ENCODE measurements at regions not wholly inside any gene's neighbourhood (a gene's known extent, or its start where the extent isn't known, plus 50 kb on each side); places are given as distances from the start of the nearest gene placed in this dataset.

DNA sequence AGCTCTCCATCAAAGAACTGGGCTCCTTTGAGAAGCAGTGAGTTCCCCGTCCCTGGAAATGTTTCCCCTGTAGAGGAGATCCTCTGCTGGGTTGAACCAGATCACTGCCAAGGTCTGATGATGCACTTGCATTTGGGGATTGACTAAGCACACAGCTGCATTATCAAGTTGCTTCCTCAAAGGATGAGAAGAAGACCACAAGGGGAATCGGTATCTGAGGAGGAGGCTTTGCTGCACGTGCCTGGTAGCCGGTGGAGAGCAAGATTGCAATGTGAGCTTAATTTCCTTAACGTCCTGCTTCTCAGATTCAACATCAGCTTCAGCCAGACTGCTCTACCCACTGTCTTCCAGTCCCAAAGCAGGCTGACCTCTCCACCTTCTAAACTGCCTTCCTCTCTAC is 128.8 kb upstream of the STMND1 start:
- intact Hi-C loops (cut with DNase I): no loop called here
- WGBS: 94% methylated on average over 5 of the region's 5 CpGs

DNA sequence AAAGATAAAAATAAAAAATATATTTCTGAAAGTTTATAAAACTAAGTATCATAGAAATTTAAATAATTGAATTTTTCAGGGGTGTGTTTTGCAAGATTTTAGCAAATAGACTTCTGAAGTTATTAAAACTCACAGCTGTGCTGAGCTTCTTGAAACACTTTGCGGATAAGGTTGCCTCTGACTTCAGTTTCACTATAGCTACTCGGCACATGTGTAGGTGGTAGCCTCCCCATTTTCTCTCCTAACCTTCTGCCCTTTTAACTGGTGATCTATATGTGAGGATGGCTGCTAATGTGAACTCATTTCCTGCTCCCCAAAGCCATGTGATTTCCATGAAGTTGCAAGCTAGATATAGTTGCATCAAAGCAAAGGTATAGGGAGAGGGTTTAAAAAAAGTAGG is 129.3 kb upstream of the STMND1 start:
- Histone ChIP-seq H3K4me1 (peaks cover 0 to 15% (median 3%) of the 10 kb centered on the region in 4 donors), H3K36me3 (no peaks in the 10 kb centered on the region), H3K9me3 (no peaks in the 10 kb centered on the region), H3K4me3 (no peak overlapping the region), H3K27ac (replicated peaks in 1 of 4) (no peak overlapping the region), H3K27me3 (no peaks in the 10 kb centered on the region)
- intact Hi-C loops (cut with DNase I): no loop called here
- WGBS: 93% methylated on average over 2 of the region's 2 CpGs
- DNase-seq (ENCODE audit: extremely low spot score): no peak
- TF ChIP-seq POLR2AphosphoS5 (IDR thresholded peaks at IDR 0.05) (no peak), EP300 (IDR thresholded peaks at IDR 0.05) (no peak), POLR2A (IDR thresholded peaks at IDR 0.05; ENCODE audit: low read depth) (no peak)
- TF ChIP-seq, protein P1, sequence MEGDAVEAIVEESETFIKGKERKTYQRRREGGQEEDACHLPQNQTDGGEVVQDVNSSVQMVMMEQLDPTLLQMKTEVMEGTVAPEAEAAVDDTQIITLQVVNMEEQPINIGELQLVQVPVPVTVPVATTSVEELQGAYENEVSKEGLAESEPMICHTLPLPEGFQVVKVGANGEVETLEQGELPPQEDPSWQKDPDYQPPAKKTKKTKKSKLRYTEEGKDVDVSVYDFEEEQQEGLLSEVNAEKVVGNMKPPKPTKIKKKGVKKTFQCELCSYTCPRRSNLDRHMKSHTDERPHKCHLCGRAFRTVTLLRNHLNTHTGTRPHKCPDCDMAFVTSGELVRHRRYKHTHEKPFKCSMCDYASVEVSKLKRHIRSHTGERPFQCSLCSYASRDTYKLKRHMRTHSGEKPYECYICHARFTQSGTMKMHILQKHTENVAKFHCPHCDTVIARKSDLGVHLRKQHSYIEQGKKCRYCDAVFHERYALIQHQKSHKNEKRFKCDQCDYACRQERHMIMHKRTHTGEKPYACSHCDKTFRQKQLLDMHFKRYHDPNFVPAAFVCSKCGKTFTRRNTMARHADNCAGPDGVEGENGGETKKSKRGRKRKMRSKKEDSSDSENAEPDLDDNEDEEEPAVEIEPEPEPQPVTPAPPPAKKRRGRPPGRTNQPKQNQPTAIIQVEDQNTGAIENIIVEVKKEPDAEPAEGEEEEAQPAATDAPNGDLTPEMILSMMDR (IDR thresholded peaks at IDR 0.05): no peak

More for the DNA sequence above, 128.8 kb upstream of the STMND1 start:
- no peak overlapping the region for H3K4me3 ChIP-seq
- H3K27ac ChIP-seq (replicated peaks in 1 of 4): no peak overlapping the region
- H3K9me3 ChIP-seq: no peaks in the 10 kb centered on the region
- no peak for DNase-seq (ENCODE audit: extremely low spot score)
- TF ChIP-seq POLR2A (IDR thresholded peaks at IDR 0.05; ENCODE audit: low read depth) (no peak), EP300 (IDR thresholded peaks at IDR 0.05) (no peak), POLR2AphosphoS5 (IDR thresholded peaks at IDR 0.05) (no peak)
- TF ChIP-seq, protein P1 (IDR thresholded peaks at IDR 0.05): no peak
- peaks cover 0 to 15% (median 3%) of the 10 kb centered on the region in 4 donors for H3K4me1 ChIP-seq
- no peaks in the 10 kb centered on the region for H3K27me3 ChIP-seq
- H3K36me3 ChIP-seq: no peaks in the 10 kb centered on the region

DNA sequence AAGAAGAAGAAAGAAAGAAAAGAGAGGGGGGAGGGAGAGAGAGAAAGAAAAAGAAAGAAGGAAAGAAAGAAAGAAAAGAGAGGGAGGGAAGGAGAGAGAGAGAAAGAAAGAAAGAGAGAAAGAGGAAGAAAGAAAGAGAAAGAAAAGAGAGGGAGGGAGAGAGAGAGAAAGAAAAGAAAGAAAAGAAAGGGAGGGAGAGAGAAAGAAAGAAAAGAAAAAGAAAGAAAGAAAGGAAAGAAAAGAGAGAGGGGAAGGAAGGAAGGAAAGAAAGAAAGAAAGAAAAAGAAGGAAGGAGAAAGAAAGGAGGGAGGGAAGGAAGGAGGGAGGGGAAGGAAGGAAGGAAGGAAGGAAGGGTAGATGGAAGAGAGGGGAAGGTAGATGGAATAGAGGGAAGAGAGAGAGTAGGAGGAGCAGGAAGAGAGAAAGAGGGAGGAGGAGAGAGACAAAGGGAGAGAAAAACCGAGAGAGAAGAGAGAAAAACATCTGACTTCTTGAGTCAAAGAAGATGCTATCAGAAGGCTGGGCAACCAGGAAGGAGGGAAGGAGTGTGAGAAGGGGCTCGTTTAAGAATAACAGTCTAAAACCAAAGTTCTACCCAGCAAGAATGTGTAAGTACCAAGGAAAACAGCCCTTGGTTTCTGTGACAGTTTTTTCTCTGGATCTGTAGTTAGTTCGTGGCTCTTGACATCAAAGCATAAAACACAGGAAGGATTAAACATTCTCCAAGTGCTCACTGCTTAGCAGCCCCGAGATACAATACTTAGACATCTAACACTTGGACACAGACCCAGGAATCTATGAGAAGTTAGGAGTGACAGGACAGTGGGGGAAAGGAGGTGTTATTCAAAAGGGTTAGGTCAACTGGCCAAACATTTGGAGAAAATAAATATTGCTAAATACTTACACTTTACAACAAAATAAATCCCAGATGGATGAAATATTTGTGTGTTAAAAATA is 131.9 kb upstream of the STMND1 start:
- no peaks in the 10 kb centered on the region for H3K27me3 ChIP-seq
- no peak for DNase-seq (ENCODE audit: extremely low spot score)
- no peak overlapping the region for H3K27ac ChIP-seq (replicated peaks in 1 of 4)
- H3K4me3 ChIP-seq: no peak overlapping the region
- TF ChIP-seq POLR2A (IDR thresholded peaks at IDR 0.05; ENCODE audit: low read depth): no peak
- TF ChIP-seq POLR2AphosphoS5 (IDR thresholded peaks at IDR 0.05): no peak
- no peak for TF ChIP-seq EP300 (IDR thresholded peaks at IDR 0.05)
- TF ChIP-seq, protein P1 (IDR thresholded peaks at IDR 0.05): no peak
- H3K36me3 ChIP-seq: no peaks in the 10 kb centered on the region
- no peaks in the 10 kb centered on the region for H3K9me3 ChIP-seq
- peaks cover 2 to 16% (median 5%) of the 10 kb centered on the region in 4 donors for H3K4me1 ChIP-seq
- intact Hi-C loops (cut with DNase I): loop anchor here (10.0 kb wide), 3 partner anchors 165 to 635 kb away; no protein-coding TSS in a partner anchor
- WGBS: 35% methylated on average over 4 of the region's 4 CpGs

DNA sequence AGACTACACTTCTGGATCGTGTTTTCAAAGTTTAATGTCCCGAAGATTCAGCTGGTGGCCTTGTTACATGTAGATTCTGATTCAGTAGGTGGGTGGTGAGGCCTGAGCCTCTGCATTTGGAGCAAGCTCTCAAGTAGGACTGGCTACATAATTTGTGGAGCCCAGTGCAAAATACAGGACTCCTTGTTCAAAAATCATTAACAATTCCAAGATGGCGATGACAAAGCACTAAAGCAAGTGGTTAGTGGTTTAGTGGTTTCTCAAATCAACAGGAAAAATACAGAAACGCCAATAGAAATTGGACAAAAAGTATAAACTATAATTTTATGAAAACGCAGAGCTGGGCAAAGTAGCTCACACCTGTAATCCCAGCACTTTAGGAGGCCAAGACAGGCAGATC is 133.7 kb upstream of the STMND1 start:
- intact Hi-C loops (cut with DNase I): loop anchor here (10.0 kb wide), 3 partner anchors 163 to 633 kb away; no protein-coding TSS in a partner anchor
- Histone ChIP-seq H3K9me3 (no peaks in the 10 kb centered on the region), H3K4me3 (no peak overlapping the region), H3K36me3 (no peaks in the 10 kb centered on the region), H3K4me1 (peaks cover 8 to 9% (median 8%) of the 10 kb centered on the region in 4 donors), H3K27ac (replicated peaks in 1 of 4) (no peak overlapping the region), H3K27me3 (no peaks in the 10 kb centered on the region)
- 88% methylated on average over 5 of the region's 5 CpGs for WGBS
- TF ChIP-seq EP300 (IDR thresholded peaks at IDR 0.05) (no peak), POLR2AphosphoS5 (IDR thresholded peaks at IDR 0.05) (no peak)
- DNase-seq (ENCODE audit: extremely low spot score): no peak

DNA sequence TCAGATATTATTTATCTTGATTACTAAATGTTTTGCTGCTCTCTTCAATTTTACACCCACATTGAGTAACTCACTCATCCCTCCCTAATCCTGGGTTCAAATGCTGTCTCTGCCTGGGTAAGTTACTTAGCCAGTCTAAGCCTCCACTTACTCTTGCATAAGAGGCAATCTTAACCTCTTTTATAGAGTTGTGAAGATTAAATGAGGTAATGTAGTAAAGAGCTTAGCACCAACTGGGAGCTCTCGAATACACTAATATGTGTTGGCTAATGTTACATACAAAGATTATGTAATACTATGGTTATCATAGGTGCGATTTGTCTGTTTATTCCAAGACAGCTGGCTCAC is 134.4 kb upstream of the STMND1 start:
- intact Hi-C loops (cut with DNase I): loop anchor here (10.0 kb wide), 3 partner anchors 163 to 633 kb away; no protein-coding TSS in a partner anchor
- Histone ChIP-seq H3K36me3 (no peaks in the 10 kb centered on the region), H3K4me1 (peaks cover 8 to 9% (median 8%) of the 10 kb centered on the region in 4 donors), H3K9me3 (no peaks in the 10 kb centered on the region), H3K4me3 (no peak overlapping the region), H3K27ac (replicated peaks in 1 of 4) (no peak overlapping the region), H3K27me3 (no peaks in the 10 kb centered on the region)
- no peak for DNase-seq (ENCODE audit: extremely low spot score)
- 92% methylated on average over 2 of the region's 2 CpGs for WGBS
- TF ChIP-seq, protein P1 (IDR thresholded peaks at IDR 0.05): no peak
- no peak for TF ChIP-seq POLR2AphosphoS5 (IDR thresholded peaks at IDR 0.05)
- TF ChIP-seq EP300 (IDR thresholded peaks at IDR 0.05): no peak
- no peak for TF ChIP-seq POLR2A (IDR thresholded peaks at IDR 0.05; ENCODE audit: low read depth)

Measured in esophagus muscularis mucosa (tissue), 4 donors.